Esophagus muscularis mucosa (tissue), 4 donors: ENCODE measurements at regions not wholly inside any gene's neighbourhood (a gene's known extent, or its start where the extent isn't known, plus 50 kb on each side); places are given as distances from the start of the nearest gene placed in this dataset.

Experiments used
- DNase-seq: peaks from one replicate; pipeline ENCODE4 v3.0.0-alpha.2; 2017; ENCODE audit errors: extremely low spot score
- H3K27ac ChIP-seq, 4 donors: fragments of 200-600 bp; sonication (generic); replicated peaks in 1 of 4; 1 replicate in 3 of 4; 2 replicates in 1 of 4; pipeline ENCODE4 v1.5.1; 2016 to 2019; ENCODE audit warnings: mild to moderate bottlenecking in 1 of 4
- H3K27me3 ChIP-seq, 4 donors: fragments of 200-600 bp; sonication (generic); one replicate each; pipeline versions ENCODE4 v1.5.1 to v1.6.0; 2016 to 2019
- H3K36me3 ChIP-seq, 4 donors: fragments of 200-600 bp; sonication (generic); one replicate each; pipeline ENCODE4 v1.5.1; 2016 to 2019
- H3K4me1 ChIP-seq, 4 donors: fragments of 200-600 bp; sonication (generic); one replicate each; pipeline ENCODE4 v1.5.1; 2016 to 2019
- H3K4me3 ChIP-seq, 4 donors: fragments of 200-600 bp; sonication (generic); 1 replicate in 2 of 4; 2 replicates in 2 of 4; pipeline ENCODE4 v1.5.1; 2016 to 2019; ENCODE audit warnings: mild to moderate bottlenecking in 4 of 4, moderate library complexity in 1 of 4
- H3K9me3 ChIP-seq, 4 donors: fragments of 200-600 bp; sonication (generic); 1 replicate in 3 of 4; 2 replicates in 1 of 4; pipeline ENCODE4 v1.5.1; 2016 to 2019
- CTCF ChIP-seq, 3 experiments: fragments of 200-600 bp in 2 of 3; fragments of 450-650 bp in 1 of 3; sonication (generic) in 2 of 3; IDR thresholded peaks; one replicate each; pipeline ENCODE4 v1.5.1; 2017 to 2019; ENCODE audit warnings: antibody characterized with exemption in 3 of 3, mild to moderate bottlenecking in 2 of 3, moderate library complexity in 1 of 3
- EP300 ChIP-seq: sonication (generic); formaldehyde crosslinking; IDR thresholded peaks from one replicate; pipeline ENCODE4 v1.6.1; 2017; ENCODE audit warnings: antibody characterized with exemption
- POLR2A ChIP-seq: fragments of 450-650 bp; IDR thresholded peaks from one replicate; pipeline ENCODE4 v1.6.1; 2017; ENCODE audit warnings: antibody characterized with exemption, moderate library complexity, mild to moderate bottlenecking, low read depth
- POLR2AphosphoS5 ChIP-seq, 2 donors: sonication (generic); formaldehyde crosslinking; IDR thresholded peaks; one replicate each; pipeline ENCODE4 v1.6.1; 2017; ENCODE audit warnings: antibody characterized with exemption in 2 of 2
- WGBS: methylation state at CpG from one replicate; pipeline ENCODE4 v1.1.5; 2018; 5-methylcytosine and 5-hydroxymethylcytosine counted together
- intact Hi-C: fragments of 100-400 bp; cut with DNase I; formaldehyde crosslinking; loops from one replicate; pipeline ENCODE4 v1.15.1; 2023

DNA sequence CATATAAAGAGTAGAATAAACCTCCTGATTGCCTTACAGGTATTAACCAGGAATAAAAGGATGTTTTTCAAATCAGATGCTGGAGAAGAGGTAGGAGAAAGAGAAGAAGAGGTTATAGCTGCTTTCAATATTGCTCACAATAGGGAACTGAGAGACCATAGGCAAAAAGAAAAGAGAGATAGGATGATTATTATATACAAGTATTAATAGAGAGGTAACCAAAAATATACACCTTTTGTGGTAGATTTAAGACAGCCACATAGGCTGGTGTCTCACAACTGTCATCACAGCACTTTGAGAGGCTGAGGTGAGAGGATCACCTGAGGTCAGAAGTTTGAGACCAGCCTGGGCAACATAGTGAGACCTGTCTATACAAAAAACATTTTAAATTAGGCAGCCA lies 119.7 kb downstream of the PSMG1 start:
- TF ChIP-seq POLR2AphosphoS5 (IDR thresholded peaks at IDR 0.05) = no peak
- TF ChIP-seq CTCF (IDR thresholded peaks at IDR 0.05) = no peak
- TF ChIP-seq POLR2A = no peak
- H3K27ac ChIP-seq = no peak overlapping the region
- intact Hi-C loops = no loop called here
- peaks cover 0 to 8% (median 6%) of the 10 kb centered on the region in 4 donors for H3K9me3 ChIP-seq
- no peaks in the 10 kb centered on the region for H3K36me3 ChIP-seq
- no peak for DNase-seq
- no peak overlapping the region for H3K4me3 ChIP-seq
- peaks cover 0 to 18% (median 10%) of the 10 kb centered on the region in 4 donors for H3K4me1 ChIP-seq
- no peaks in the 10 kb centered on the region for H3K27me3 ChIP-seq

DNA sequence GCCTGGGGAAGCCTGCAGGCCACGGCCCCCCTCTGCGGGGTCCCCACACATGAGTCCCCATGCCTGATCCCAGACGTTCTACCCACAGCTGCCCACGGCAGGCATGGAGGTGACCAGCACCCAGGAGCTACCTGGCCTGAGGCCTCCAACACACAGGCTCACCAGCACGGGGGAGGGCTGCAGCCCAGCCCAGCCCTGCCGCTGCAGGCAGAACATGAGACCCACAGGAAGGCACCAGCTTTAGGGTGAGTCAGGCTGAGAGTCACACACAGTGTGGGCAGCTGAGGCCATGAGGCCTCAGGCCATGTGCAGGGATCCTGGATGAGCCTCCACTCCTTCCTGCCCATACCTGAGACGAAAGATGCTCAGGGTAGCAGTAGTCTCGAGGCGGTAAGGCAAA lies 121.1 kb downstream of the PSMG1 start:
- Histone ChIP-seq H3K27me3 (no peaks in the 10 kb centered on the region), H3K36me3 (no peaks in the 10 kb centered on the region), H3K4me1 (peaks cover 0 to 13% (median 9%) of the 10 kb centered on the region in 4 donors), H3K4me3 (no peak overlapping the region), H3K9me3 (peaks cover 0 to 8% (median 6%) of the 10 kb centered on the region in 4 donors), H3K27ac (no peak overlapping the region)
- WGBS = 97% methylated on average over 4 of the region's 9 CpGs
- no peak for TF ChIP-seq POLR2A
- TF ChIP-seq EP300 = no peak
- TF ChIP-seq POLR2AphosphoS5 (IDR thresholded peaks at IDR 0.05) = no peak
- TF ChIP-seq CTCF (IDR thresholded peaks at IDR 0.05) = no peak
- DNase-seq = no peak
- intact Hi-C loops = no loop called here

DNA sequence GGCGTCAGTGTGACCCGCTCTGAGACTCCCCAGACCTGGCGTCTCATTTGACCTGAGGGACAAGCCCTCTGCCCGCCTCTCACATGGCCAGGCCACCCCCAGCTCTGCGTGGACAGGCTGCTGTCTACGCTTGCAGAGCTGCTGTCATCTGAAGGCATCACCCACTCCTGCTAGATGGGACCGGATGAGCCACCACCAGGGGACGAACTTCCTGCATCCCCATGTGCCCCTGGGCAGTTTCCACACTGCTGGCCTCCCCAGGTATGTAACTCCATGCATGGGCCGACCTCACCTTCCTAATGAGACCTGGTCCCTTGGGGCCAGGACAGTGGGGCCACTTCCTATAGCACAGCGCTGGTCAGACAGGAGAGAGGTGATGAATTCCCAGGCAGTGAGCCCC lies 121.5 kb downstream of the PSMG1 start:
- Histone ChIP-seq H3K27me3 (no peaks in the 10 kb centered on the region), H3K9me3 (peaks cover 0 to 8% (median 6%) of the 10 kb centered on the region in 4 donors), H3K4me1 (peaks cover 0 to 9% (median 4%) of the 10 kb centered on the region in 4 donors), H3K4me3 (no peak overlapping the region), H3K27ac (no peak overlapping the region), H3K36me3 (no peaks in the 10 kb centered on the region)
- intact Hi-C loops = no loop called here
- TF ChIP-seq POLR2A (no peak), EP300 (no peak), POLR2AphosphoS5 (IDR thresholded peaks at IDR 0.05) (no peak), CTCF (IDR thresholded peaks at IDR 0.05) (no peak)
- no peak for DNase-seq
- 89% methylated on average over 9 of the region's 10 CpGs for WGBS

- Histone ChIP-seq H3K4me1 (peaks cover 0 to 7% (median 1%) of the 10 kb centered on the region in 4 donors), H3K36me3 (no peaks in the 10 kb centered on the region), H3K27me3 (no peaks in the 10 kb centered on the region), H3K9me3 (peaks cover 0 to 8% (median 6%) of the 10 kb centered on the region in 4 donors), H3K4me3 (no peak overlapping the region), H3K27ac (no peak overlapping the region)
- TF ChIP-seq CTCF (IDR thresholded peaks at IDR 0.05) (no peak), POLR2AphosphoS5 (IDR thresholded peaks at IDR 0.05) (no peak), EP300 (no peak), POLR2A (no peak)
- intact Hi-C loops = no loop called here
- no peak for DNase-seq
- 93% methylated on average over 7 of the region's 9 CpGs for WGBS
These were observed 122.7 kb downstream of the PSMG1 start for GRCh38 chr21:39060485-39061083.

DNA sequence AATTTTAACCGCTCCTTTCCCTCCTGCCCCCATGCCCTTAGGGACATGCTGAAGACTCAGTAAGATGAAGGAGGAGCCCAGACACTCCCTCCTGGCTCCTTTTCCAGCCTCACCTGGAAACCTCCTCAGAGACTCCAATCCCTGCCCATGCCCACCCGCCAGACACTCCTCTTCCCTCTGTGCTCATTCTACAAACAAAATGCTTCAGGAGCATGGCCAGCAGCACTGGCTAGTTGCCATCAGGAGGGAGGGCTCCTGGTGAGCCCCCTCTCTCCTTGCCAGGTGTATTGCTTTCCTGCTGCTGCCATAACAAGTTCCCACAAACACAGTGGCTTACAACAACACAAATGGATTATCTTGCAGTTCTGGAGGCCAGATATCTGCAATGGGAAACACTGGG lies 126.1 kb downstream of the PSMG1 start:
- no peak overlapping the region for H3K4me3 ChIP-seq
- H3K36me3 ChIP-seq = no peaks in the 10 kb centered on the region
- DNase-seq = no peak
- H3K27me3 ChIP-seq = no peaks in the 10 kb centered on the region
- intact Hi-C loops = no loop called here
- TF ChIP-seq CTCF (IDR thresholded peaks at IDR 0.05) (no peak), POLR2AphosphoS5 (IDR thresholded peaks at IDR 0.05) (no peak), EP300 (no peak), POLR2A (no peak)
- no peak overlapping the region for H3K27ac ChIP-seq
- peaks cover 0 to 14% (median 6%) of the 10 kb centered on the region in 4 donors for H3K4me1 ChIP-seq
- 96% methylated on average over 2 of the region's 2 CpGs for WGBS
- H3K9me3 ChIP-seq = no peaks in the 10 kb centered on the region
